Testis (tissue), 2 donors: ENCODE measurements at regions not wholly inside any gene's neighbourhood (a gene's known extent, or its start where the extent isn't known, plus 50 kb on each side); places are given as distances from the start of the nearest gene placed in this dataset.

ENCODE experiments used
- DNase-seq: peaks from one replicate; pipeline ENCODE4 v3.0.0-alpha.2; 2019
- H3K27ac ChIP-seq, 2 donors: fragments of 200-600 bp; sonication (generic); one replicate each; pipeline ENCODE4 v1.5.1; 2019
- H3K27me3 ChIP-seq: fragments of 200-600 bp; sonication (generic); one replicate; pipeline ENCODE4 v1.5.1; 2019
- H3K36me3 ChIP-seq: fragments of 200-600 bp; sonication (generic); one replicate; pipeline ENCODE4 v1.5.1; 2017; ENCODE audit warnings: low read depth; ENCODE audit errors: missing control alignments
- H3K4me1 ChIP-seq: fragments of 200-600 bp; sonication (generic); one replicate; pipeline ENCODE4 v1.5.1; 2019
- H3K4me3 ChIP-seq, 2 donors: fragments of 200-600 bp; sonication (generic); one replicate each; pipeline ENCODE4 v1.5.1; 2017 to 2019
- H3K9me3 ChIP-seq: fragments of 200-600 bp; sonication (generic); one replicate; pipeline ENCODE4 v1.5.1; 2017
- POLR2A ChIP-seq: fragments of 450-650 bp; IDR thresholded peaks from one replicate; pipeline ENCODE4 v1.6.1; 2017; ENCODE audit warnings: antibody characterized with exemption, mild to moderate bottlenecking, moderate library complexity
- WGBS, 2 donors: methylation state at CpG; one replicate each; pipeline ENCODE4 v1.1.5; 2018; 5-methylcytosine and 5-hydroxymethylcytosine counted together
- intact Hi-C: fragments of 100-400 bp; cut with DNase I; formaldehyde crosslinking; loops from one replicate; pipeline ENCODE4 v1.15.1; 2023; ENCODE audit warnings: low total_unique reads
- TF ChIP-seq, protein P1 (sequence below), 3 experiments: fragments of 450-650 bp in 2 of 3; fragments of 200-600 bp in 1 of 3; sonication (generic) in 1 of 3; IDR thresholded peaks; one replicate each; pipeline ENCODE4 v1.5.1; 2016 to 2019; ENCODE audit warnings: antibody characterized with exemption in 3 of 3, mild to moderate bottlenecking in 2 of 3, moderate library complexity in 1 of 3

DNA sequence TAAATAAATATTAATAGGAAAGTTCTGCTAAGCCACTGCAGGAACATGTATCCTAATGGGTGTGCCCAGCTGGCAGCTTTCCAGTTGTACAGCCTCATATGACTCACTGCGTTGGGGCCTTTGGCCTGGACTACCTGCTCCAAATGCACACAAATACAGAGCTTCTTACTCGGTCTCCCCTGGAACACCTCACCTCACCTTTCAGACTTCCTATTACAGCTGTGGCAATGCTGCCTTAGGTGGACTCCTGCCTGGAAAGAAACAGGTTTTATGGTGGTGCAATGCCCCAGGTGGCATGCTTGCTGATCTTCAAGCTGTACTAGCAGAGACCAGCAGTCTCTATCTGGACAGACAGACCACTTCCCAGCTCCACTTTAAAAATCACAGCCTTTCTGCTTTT is 85.7 kb upstream of the EXOC1L start:
- H3K36me3 ChIP-seq: no peaks in the 10 kb centered on the region
- no peaks in the 10 kb centered on the region for H3K27me3 ChIP-seq
- no peak for DNase-seq
- intact Hi-C loops: no loop called here
- no peak overlapping the region for H3K27ac ChIP-seq
- 66 to 72% methylated on average over 2 of the region's 2 CpGs for WGBS, 2 donors
- H3K4me3 ChIP-seq: no peak overlapping the region
- TF ChIP-seq POLR2A: no peak
- no peaks in the 10 kb centered on the region for H3K4me1 ChIP-seq
- H3K9me3 ChIP-seq: no peaks in the 10 kb centered on the region

DNA sequence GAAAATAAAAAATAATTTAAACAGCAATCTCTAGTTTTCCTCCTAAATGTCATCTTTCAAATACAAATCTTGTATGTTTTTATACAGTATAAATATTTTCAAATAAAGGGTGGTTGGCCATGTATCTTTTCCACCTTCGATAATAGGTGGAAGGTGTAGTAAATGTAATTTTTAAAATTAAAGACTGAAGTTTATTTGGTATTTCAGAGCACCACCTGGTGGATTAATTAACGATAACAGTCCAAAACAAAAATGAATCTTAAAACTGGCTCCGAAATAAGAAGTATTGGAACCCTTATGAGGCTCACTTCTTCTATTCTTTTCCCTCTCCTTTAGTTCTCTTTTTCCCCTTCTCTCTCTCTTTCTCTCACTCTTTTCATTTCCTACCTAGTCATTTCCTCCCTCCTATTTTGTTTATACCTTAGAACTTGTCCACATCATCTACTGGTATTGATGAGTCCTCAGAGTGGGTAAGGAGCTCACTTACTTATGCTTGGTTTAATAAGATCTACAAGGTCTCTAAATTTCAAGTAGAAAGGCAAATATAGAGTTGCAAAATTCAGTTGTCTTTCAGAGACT is 82.9 kb upstream of the EXOC1L start:
- H3K36me3 ChIP-seq: no peaks in the 10 kb centered on the region
- no peaks in the 10 kb centered on the region for H3K27me3 ChIP-seq
- H3K4me1 ChIP-seq: no peaks in the 10 kb centered on the region
- H3K27ac ChIP-seq: no peak overlapping the region
- no peaks in the 10 kb centered on the region for H3K9me3 ChIP-seq
- TF ChIP-seq POLR2A: no peak
- TF ChIP-seq, protein P1, sequence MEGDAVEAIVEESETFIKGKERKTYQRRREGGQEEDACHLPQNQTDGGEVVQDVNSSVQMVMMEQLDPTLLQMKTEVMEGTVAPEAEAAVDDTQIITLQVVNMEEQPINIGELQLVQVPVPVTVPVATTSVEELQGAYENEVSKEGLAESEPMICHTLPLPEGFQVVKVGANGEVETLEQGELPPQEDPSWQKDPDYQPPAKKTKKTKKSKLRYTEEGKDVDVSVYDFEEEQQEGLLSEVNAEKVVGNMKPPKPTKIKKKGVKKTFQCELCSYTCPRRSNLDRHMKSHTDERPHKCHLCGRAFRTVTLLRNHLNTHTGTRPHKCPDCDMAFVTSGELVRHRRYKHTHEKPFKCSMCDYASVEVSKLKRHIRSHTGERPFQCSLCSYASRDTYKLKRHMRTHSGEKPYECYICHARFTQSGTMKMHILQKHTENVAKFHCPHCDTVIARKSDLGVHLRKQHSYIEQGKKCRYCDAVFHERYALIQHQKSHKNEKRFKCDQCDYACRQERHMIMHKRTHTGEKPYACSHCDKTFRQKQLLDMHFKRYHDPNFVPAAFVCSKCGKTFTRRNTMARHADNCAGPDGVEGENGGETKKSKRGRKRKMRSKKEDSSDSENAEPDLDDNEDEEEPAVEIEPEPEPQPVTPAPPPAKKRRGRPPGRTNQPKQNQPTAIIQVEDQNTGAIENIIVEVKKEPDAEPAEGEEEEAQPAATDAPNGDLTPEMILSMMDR (IDR thresholded peaks at IDR 0.05): peak in 1 of 3 experiments; percentile 40
- H3K4me3 ChIP-seq: no peak overlapping the region
- no peak for DNase-seq
- WGBS, 2 donors: 45 to 46% methylated on average over 3 of the region's 3 CpGs
- intact Hi-C loops: no loop called here

DNA sequence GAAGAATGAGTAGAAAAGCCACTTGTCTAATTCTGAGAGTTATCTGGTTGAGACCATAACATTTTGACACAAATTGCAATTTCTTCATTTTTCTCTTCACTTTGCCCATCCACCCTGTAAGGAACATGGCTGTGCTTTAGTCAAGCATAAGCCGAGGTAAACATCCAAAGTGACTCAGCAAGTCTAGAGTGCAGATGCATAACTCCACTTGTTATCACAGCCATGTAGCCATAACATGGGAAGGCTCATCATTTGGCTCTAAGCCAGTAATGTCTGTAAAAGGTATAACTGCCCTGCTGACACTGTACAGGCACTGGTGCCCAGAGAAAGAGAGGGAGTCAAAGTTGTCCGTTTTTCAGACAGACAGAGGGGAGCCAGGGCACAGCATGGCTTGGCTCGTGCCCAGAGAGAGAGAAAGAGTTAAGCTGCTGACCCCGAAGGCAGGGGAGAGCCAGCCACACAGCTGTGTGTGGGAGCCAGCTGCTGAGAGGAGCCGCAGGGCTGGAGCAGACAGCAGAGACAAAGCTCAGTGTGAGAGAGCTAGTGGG is 76.9 kb upstream of the EXOC1L start:
- Histone ChIP-seq H3K36me3 (no peaks in the 10 kb centered on the region), H3K4me1 (no peaks in the 10 kb centered on the region), H3K27me3 (no peaks in the 10 kb centered on the region), H3K4me3 (no peak overlapping the region), H3K27ac (no peak overlapping the region), H3K9me3 (no peaks in the 10 kb centered on the region)
- TF ChIP-seq, protein P1 (IDR thresholded peaks at IDR 0.05): no peak
- TF ChIP-seq POLR2A: no peak
- peak; percentile 43 for DNase-seq
- WGBS, 2 donors: 23 to 36% methylated on average over 5 of the region's 5 CpGs
- intact Hi-C loops: no loop called here

DNA sequence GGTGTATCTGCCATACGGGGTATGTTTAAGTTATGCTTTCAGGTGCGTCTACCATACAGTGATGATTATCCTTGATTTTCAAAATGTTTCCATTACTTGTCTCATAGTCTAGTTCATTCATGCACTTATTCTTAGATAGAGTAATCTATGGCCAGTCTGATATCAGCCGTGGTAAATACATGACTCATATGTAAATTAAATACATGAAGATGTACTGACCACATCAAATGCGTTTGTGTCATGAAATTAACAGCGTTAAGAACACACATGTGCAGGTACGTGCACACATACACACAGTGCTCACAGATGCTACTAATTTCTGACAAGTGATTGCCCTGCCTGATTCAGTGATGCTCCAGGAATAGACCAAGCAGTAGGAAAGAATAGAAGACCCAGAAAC is 75.2 kb upstream of the EXOC1L start:
- H3K27ac ChIP-seq: no peak overlapping the region
- TF ChIP-seq POLR2A: no peak
- TF ChIP-seq, protein P1 (IDR thresholded peaks at IDR 0.05): no peak
- no peaks in the 10 kb centered on the region for H3K9me3 ChIP-seq
- DNase-seq: no peak
- H3K27me3 ChIP-seq: no peaks in the 10 kb centered on the region
- no peaks in the 10 kb centered on the region for H3K4me1 ChIP-seq
- intact Hi-C loops: no loop called here
- no peaks in the 10 kb centered on the region for H3K36me3 ChIP-seq
- H3K4me3 ChIP-seq: no peak overlapping the region
- 85 to 91% methylated on average over 6 of the region's 6 CpGs for WGBS, 2 donors

DNA sequence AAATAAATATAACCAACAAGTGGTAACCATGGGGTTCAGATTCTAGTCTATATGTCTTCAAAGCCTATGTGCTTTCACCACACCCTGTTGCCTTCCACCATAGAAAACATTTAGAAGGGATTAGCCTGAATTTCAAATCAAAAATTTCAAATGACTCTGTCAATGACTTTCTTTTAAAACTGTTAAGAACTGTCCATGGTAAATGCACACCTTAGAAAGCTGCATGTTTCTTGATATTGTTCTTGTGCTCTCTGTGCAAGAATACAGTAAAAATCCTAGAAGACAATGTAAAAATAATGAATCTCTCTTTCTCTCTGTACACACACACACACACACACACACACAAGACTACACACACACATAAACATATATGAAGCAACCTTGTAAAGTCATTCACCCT is 74.6 kb upstream of the EXOC1L start:
- no peak for TF ChIP-seq POLR2A
- TF ChIP-seq, protein P1 (IDR thresholded peaks at IDR 0.05): no peak
- Histone ChIP-seq H3K9me3 (no peaks in the 10 kb centered on the region), H3K4me1 (no peaks in the 10 kb centered on the region), H3K4me3 (no peak overlapping the region), H3K27ac (no peak overlapping the region), H3K36me3 (no peaks in the 10 kb centered on the region), H3K27me3 (no peaks in the 10 kb centered on the region)
- intact Hi-C loops: no loop called here
- DNase-seq: no peak
